ENCODE measurements at regions not wholly inside any gene's neighbourhood (a gene's known extent, or its start where the extent isn't known, plus 50 kb on each side); places are given as distances from the start of the nearest gene placed in this dataset.

GRCh38 chrX:125641405-125641804 is 321.7 kb downstream of the TEX13C start:
- H3K4me1 ChIP-seq, result no peaks in the 10 kb centered on the region
- peaks cover 9% of the 10 kb centered on the region for H3K9me3 Mint-ChIP-seq
- no peaks in the 10 kb centered on the region for H3K79me2 ChIP-seq (ENCODE audit: low read depth)
- TF ChIP-seq, protein P1, sequence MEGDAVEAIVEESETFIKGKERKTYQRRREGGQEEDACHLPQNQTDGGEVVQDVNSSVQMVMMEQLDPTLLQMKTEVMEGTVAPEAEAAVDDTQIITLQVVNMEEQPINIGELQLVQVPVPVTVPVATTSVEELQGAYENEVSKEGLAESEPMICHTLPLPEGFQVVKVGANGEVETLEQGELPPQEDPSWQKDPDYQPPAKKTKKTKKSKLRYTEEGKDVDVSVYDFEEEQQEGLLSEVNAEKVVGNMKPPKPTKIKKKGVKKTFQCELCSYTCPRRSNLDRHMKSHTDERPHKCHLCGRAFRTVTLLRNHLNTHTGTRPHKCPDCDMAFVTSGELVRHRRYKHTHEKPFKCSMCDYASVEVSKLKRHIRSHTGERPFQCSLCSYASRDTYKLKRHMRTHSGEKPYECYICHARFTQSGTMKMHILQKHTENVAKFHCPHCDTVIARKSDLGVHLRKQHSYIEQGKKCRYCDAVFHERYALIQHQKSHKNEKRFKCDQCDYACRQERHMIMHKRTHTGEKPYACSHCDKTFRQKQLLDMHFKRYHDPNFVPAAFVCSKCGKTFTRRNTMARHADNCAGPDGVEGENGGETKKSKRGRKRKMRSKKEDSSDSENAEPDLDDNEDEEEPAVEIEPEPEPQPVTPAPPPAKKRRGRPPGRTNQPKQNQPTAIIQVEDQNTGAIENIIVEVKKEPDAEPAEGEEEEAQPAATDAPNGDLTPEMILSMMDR (IDR thresholded peaks at IDR 0.05), result no peak
- TF ChIP-seq EZH2 (IDR thresholded peaks at IDR 0.05) (no peak), EZH2phosphoT487 (IDR thresholded peaks at IDR 0.05) (no peak)
- H4K20me1 ChIP-seq (ENCODE audit: low read depth), result no peaks in the 10 kb centered on the region
- no peak overlapping the region for H3K9ac ChIP-seq
- H3K4me3 ChIP-seq, result no peak overlapping the region
- no peak overlapping the region for H3K27ac Mint-ChIP-seq
- no peak overlapping the region for H3K27ac ChIP-seq
- no peak for DNase-seq (ENCODE audit: low spot score)
- no peak overlapping the region for H3K4me3 Mint-ChIP-seq
- H2AFZ ChIP-seq (replicated peaks), result no peak overlapping the region
- H3K9me3 ChIP-seq (ENCODE audit: low read depth), result no peaks in the 10 kb centered on the region
- no peak overlapping the region for H3K4me2 ChIP-seq
- H3K27me3 Mint-ChIP-seq (ENCODE audit: insufficient read depth, low read depth), result no peaks in the 10 kb centered on the region
- no peaks in the 10 kb centered on the region for H3F3A ChIP-seq (ENCODE audit: low read depth)
- no peaks in the 10 kb centered on the region for H3K36me3 ChIP-seq
- H3K4me1 Mint-ChIP-seq, result no peaks in the 10 kb centered on the region
- no peaks in the 10 kb centered on the region for H3K27me3 ChIP-seq
- H3K36me3 Mint-ChIP-seq, result no peaks in the 10 kb centered on the region

- peaks cover 5% of the 10 kb centered on the region for H3K9me3 Mint-ChIP-seq
- no peaks in the 10 kb centered on the region for H3K36me3 Mint-ChIP-seq
- Histone ChIP-seq H3K36me3 (no peaks in the 10 kb centered on the region), H3K4me3 (no peak overlapping the region), H3K4me2 (no peak overlapping the region), H3K79me2 (ENCODE audit: low read depth) (no peaks in the 10 kb centered on the region), H3F3A (ENCODE audit: low read depth) (no peaks in the 10 kb centered on the region), H3K27ac (no peak overlapping the region), H3K9me3 (ENCODE audit: low read depth) (peaks cover 7% of the 10 kb centered on the region), H2AFZ (replicated peaks) (no peak overlapping the region), H3K27me3 (no peaks in the 10 kb centered on the region), H3K9ac (no peak overlapping the region), H3K4me1 (no peaks in the 10 kb centered on the region), H4K20me1 (ENCODE audit: low read depth) (no peaks in the 10 kb centered on the region)
- no peaks in the 10 kb centered on the region for H3K4me1 Mint-ChIP-seq
- no peak overlapping the region for H3K27ac Mint-ChIP-seq
- TF ChIP-seq EZH2phosphoT487 (IDR thresholded peaks at IDR 0.05) (no peak), EZH2 (IDR thresholded peaks at IDR 0.05) (no peak)
- TF ChIP-seq, protein P1 (IDR thresholded peaks at IDR 0.05), result peak; percentile 22
- no peak for DNase-seq (ENCODE audit: low spot score)
- no peaks in the 10 kb centered on the region for H3K27me3 Mint-ChIP-seq (ENCODE audit: insufficient read depth, low read depth)
- no peak overlapping the region for H3K4me3 Mint-ChIP-seq
These were observed 326.5 kb downstream of the TEX13C start for GRCh38 chrX:125646195-125646594.

- H3K4me3 Mint-ChIP-seq, result no peak overlapping the region
- TF ChIP-seq EZH2 (IDR thresholded peaks at IDR 0.05) (no peak), EZH2phosphoT487 (IDR thresholded peaks at IDR 0.05) (no peak)
- TF ChIP-seq, protein P1 (IDR thresholded peaks at IDR 0.05), result no peak
- H3K36me3 Mint-ChIP-seq, result no peaks in the 10 kb centered on the region
- no peak overlapping the region for H3K27ac Mint-ChIP-seq
- no peaks in the 10 kb centered on the region for H3K27me3 Mint-ChIP-seq (ENCODE audit: insufficient read depth, low read depth)
- H3K27ac ChIP-seq, result no peak overlapping the region
- H3K79me2 ChIP-seq (ENCODE audit: low read depth), result no peaks in the 10 kb centered on the region
- no peaks in the 10 kb centered on the region for H4K20me1 ChIP-seq (ENCODE audit: low read depth)
- H2AFZ ChIP-seq (replicated peaks), result no peak overlapping the region
- no peaks in the 10 kb centered on the region for H3F3A ChIP-seq (ENCODE audit: low read depth)
- peaks cover 1% of the 10 kb centered on the region for H3K9me3 Mint-ChIP-seq
- H3K4me2 ChIP-seq, result no peak overlapping the region
- H3K4me3 ChIP-seq, result no peak overlapping the region
- peaks cover 7% of the 10 kb centered on the region for H3K9me3 ChIP-seq (ENCODE audit: low read depth)
- no peak overlapping the region for H3K9ac ChIP-seq
- DNase-seq (ENCODE audit: low spot score), result no peak
- no peaks in the 10 kb centered on the region for H3K27me3 ChIP-seq
- no peaks in the 10 kb centered on the region for H3K4me1 ChIP-seq
- no peaks in the 10 kb centered on the region for H3K4me1 Mint-ChIP-seq
- no peaks in the 10 kb centered on the region for H3K36me3 ChIP-seq
These were observed 331.8 kb downstream of the TEX13C start for GRCh38 chrX:125651426-125651825.

All from neural progenitor cell (in vitro differentiated cells).